Neural cell (in vitro differentiated cells): ENCODE measurements at regions not wholly inside any gene's neighbourhood (a gene's known extent, or its start where the extent isn't known, plus 50 kb on each side); places are given as distances from the start of the nearest gene placed in this dataset.

Experiments used
- H2AFZ ChIP-seq: fragments of 200-600, 300-800 bp; sonication (generic), shearing (Covaris generic); 2 replicates; pipeline ENCODE4 v1.6.0; 2014; ENCODE audit warnings: low read depth, mild to moderate bottlenecking, antibody characterized with exemption, low read length, moderate library complexity
- H3F3A ChIP-seq: fragments of 200-600 bp; shearing (Covaris generic); 2 replicates; pipeline ENCODE4 v1.6.1; 2016; ENCODE audit warnings: mild to moderate bottlenecking, moderate library complexity, mixed read lengths, antibody characterized with exemption, low read length; ENCODE audit not compliant: insufficient read depth, poor library complexity, severe bottlenecking
- H3K27ac ChIP-seq: fragments of 200-600, 300-800 bp; sonication (generic), shearing (Covaris generic); 2 replicates; pipeline ENCODE4 v1.5.1; 2014; ENCODE audit warnings: mild to moderate bottlenecking, low read length, moderate library complexity
- H3K27me3 ChIP-seq: fragments of 300-800, 200-600 bp; sonication (generic), shearing (Covaris generic); 2 replicates; pipeline ENCODE4 v1.6.0; 2014; ENCODE audit warnings: mild to moderate bottlenecking, low read depth, low read length, moderate library complexity; ENCODE audit not compliant: insufficient read depth
- H3K36me3 ChIP-seq: fragments of 300-800, 200-600 bp; sonication (generic), shearing (Covaris generic); 2 replicates; pipeline ENCODE4 v1.5.1; 2014; ENCODE audit warnings: mild to moderate bottlenecking, antibody characterized with exemption, low read length, moderate library complexity; ENCODE audit not compliant: insufficient read depth
- H3K4me2 ChIP-seq: fragments of 300-800, 200-600 bp; sonication (generic), shearing (Covaris generic); 2 replicates; pipeline ENCODE4 v1.6.0; 2014; ENCODE audit warnings: mild to moderate bottlenecking, low read length
- H3K4me3 ChIP-seq: fragments of 300-800, 200-600 bp; sonication (generic), shearing (Covaris generic); 2 replicates; pipeline ENCODE4 v1.5.1; 2014; ENCODE audit warnings: mild to moderate bottlenecking, low read length, moderate library complexity
- H3K79me2 ChIP-seq: fragments of 200-600 bp; shearing (Covaris generic); replicated peaks from 2 replicates; pipeline ENCODE4 v1.6.0; 2014; ENCODE audit warnings: mild to moderate bottlenecking, low read length, moderate library complexity; ENCODE audit not compliant: insufficient read depth
- H3K9ac ChIP-seq: fragments of 300-800, 200-600 bp; sonication (generic), shearing (Covaris generic); 2 replicates; pipeline ENCODE4 v1.6.1; 2016; ENCODE audit warnings: mild to moderate bottlenecking, low read length, mixed read lengths
- H3K9me2 ChIP-seq: fragments of 200-600 bp; shearing (Covaris generic); 2 replicates; pipeline ENCODE4 v1.6.1; 2016; ENCODE audit warnings: mild to moderate bottlenecking, low read length, mixed read lengths; ENCODE audit not compliant: insufficient read depth
- H3K9me3 ChIP-seq: fragments of 200-600, 300-800 bp; sonication (generic), shearing (Covaris generic); 2 replicates; pipeline ENCODE4 v1.6.1; 2016; ENCODE audit warnings: mild to moderate bottlenecking, mixed run types, low read length, moderate library complexity, mixed read lengths
- H4K20me1 ChIP-seq: fragments of 200-600 bp; shearing (Covaris generic); 2 replicates; pipeline ENCODE4 v1.6.1; 2016; ENCODE audit warnings: mild to moderate bottlenecking, mixed run types; ENCODE audit not compliant: insufficient read depth
- CTCF ChIP-seq: fragments of 450-650 bp; IDR thresholded peaks from 2 replicates; pipeline ENCODE4 v1.5.1; 2014; ENCODE audit warnings: antibody characterized with exemption, mild to moderate bottlenecking, moderate library complexity; ENCODE audit not compliant: poor library complexity, severe bottlenecking
- EP300 ChIP-seq: fragments of 450-650 bp; conservative IDR thresholded peaks from 2 replicates; pipeline ENCODE4 v1.6.1; 2014; ENCODE audit warnings: antibody characterized with exemption, mild to moderate bottlenecking, moderate library complexity; ENCODE audit not compliant: poor library complexity, severe bottlenecking
- EZH2 ChIP-seq: fragments of 200-600, 300-800 bp; shearing (Covaris generic), sonication (generic); IDR thresholded peaks from 2 replicates; pipeline ENCODE4 v1.6.1; 2014; ENCODE audit warnings: antibody characterized with exemption, low read length, borderline replicate concordance, mild to moderate bottlenecking; ENCODE audit not compliant: insufficient read depth, poor library complexity, severe bottlenecking
- MXI1 ChIP-seq: fragments of 450-650 bp; conservative IDR thresholded peaks from 2 replicates; pipeline ENCODE4 v1.6.1; 2014; ENCODE audit warnings: antibody characterized with exemption, mild to moderate bottlenecking; ENCODE audit not compliant: poor library complexity, severe bottlenecking
- POLR2AphosphoS5 ChIP-seq: IDR thresholded peaks from 2 replicates; pipeline ENCODE4 v1.6.1; 2012
- RAD21 ChIP-seq: fragments of 450-650 bp; conservative IDR thresholded peaks from 2 replicates; pipeline ENCODE4 v1.6.1; 2014; ENCODE audit warnings: antibody characterized with exemption, mild to moderate bottlenecking, moderate library complexity
- REST ChIP-seq: IDR thresholded peaks from 2 replicates; pipeline ENCODE4 v1.6.1; 2012; ENCODE audit warnings: borderline replicate concordance
- SMC3 ChIP-seq: fragments of 450-650 bp; conservative IDR thresholded peaks from 2 replicates; pipeline ENCODE4 v1.6.1; 2014; ENCODE audit warnings: antibody characterized with exemption, mild to moderate bottlenecking, moderate library complexity; ENCODE audit not compliant: poor library complexity
- TAF1 ChIP-seq: IDR thresholded peaks from 2 replicates; pipeline ENCODE4 v1.6.1; 2012; ENCODE audit warnings: low read depth

GRCh38 chr2:129709001-129709955 is 270.2 kb upstream of the RAB6C start:
- Histone ChIP-seq H3K4me2 (no peak overlapping the region), H2AFZ (no peak overlapping the region), H3K27ac (no peak overlapping the region), H4K20me1 (no peaks in the 10 kb centered on the region), H3K27me3 (no peaks in the 10 kb centered on the region), H3K9me3 (no peaks in the 10 kb centered on the region), H3K79me2 (no peaks in the 10 kb centered on the region), H3K4me3 (no peak overlapping the region), H3F3A (no peaks in the 10 kb centered on the region), H3K36me3 (no peaks in the 10 kb centered on the region), H3K9ac (no peak overlapping the region), H3K9me2 (no peaks in the 10 kb centered on the region)
- TF ChIP-seq POLR2AphosphoS5 (no peak), CTCF (no peak), REST (no peak), EZH2 (no peak), RAD21 (no peak), SMC3 (no peak), TAF1 (no peak), EP300 (no peak), MXI1 (no peak)

- H3K36me3 ChIP-seq: no peaks in the 10 kb centered on the region
- no peaks in the 10 kb centered on the region for H3K9me3 ChIP-seq
- no peak overlapping the region for H3K27ac ChIP-seq
- H3K9me2 ChIP-seq: no peaks in the 10 kb centered on the region
- no peak overlapping the region for H3K4me3 ChIP-seq
- no peaks in the 10 kb centered on the region for H3K79me2 ChIP-seq
- H3K27me3 ChIP-seq: no peaks in the 10 kb centered on the region
- no peak overlapping the region for H2AFZ ChIP-seq
- no peak overlapping the region for H3K4me2 ChIP-seq
- TF ChIP-seq POLR2AphosphoS5: no peak
- TF ChIP-seq REST: no peak
- no peak for TF ChIP-seq MXI1
- TF ChIP-seq EZH2: no peak
- no peak for TF ChIP-seq RAD21
- TF ChIP-seq TAF1: no peak
- no peak for TF ChIP-seq EP300
- no peak for TF ChIP-seq SMC3
- no peaks in the 10 kb centered on the region for H3F3A ChIP-seq
- no peaks in the 10 kb centered on the region for H4K20me1 ChIP-seq
- no peak overlapping the region for H3K9ac ChIP-seq
Measured at GRCh38 chr2:129709956-129710598, 269.4 kb upstream of the RAB6C start.
